Prostate gland (tissue), 2 donors: ENCODE measurements at regions not wholly inside any gene's neighbourhood (a gene's known extent, or its start where the extent isn't known, plus 50 kb on each side); places are given as distances from the start of the nearest gene placed in this dataset.

Experiments
- DNase-seq: peaks from one replicate; pipeline ENCODE4 v3.0.0-alpha.2; 2019; ENCODE audit warnings: low spot score
- H3K27ac ChIP-seq, 2 donors: fragments of 200-600 bp; sonication (generic); 2 replicates each; pipeline ENCODE4 v1.5.1; 2017 to 2019
- H3K27me3 ChIP-seq: fragments of 200-600 bp; sonication (generic); replicated peaks from 2 replicates; pipeline ENCODE4 v1.5.1; 2019; ENCODE audit not compliant: insufficient read depth
- H3K36me3 ChIP-seq, 2 donors: fragments of 200-600 bp; sonication (generic); 1 replicate in 1 of 2; 2 replicates in 1 of 2; pipeline versions ENCODE4 v1.5.1 to v1.8.1; 2017 to 2019
- H3K4me1 ChIP-seq: fragments of 200-600 bp; sonication (generic); replicated peaks from 2 replicates; pipeline ENCODE4 v1.5.1; 2019
- H3K4me3 ChIP-seq, 2 donors: fragments of 200-600 bp; sonication (generic); 2 replicates each; pipeline ENCODE4 v1.5.1; 2017 to 2019
- H3K9me3 ChIP-seq: fragments of 200-600 bp; sonication (generic); 2 replicates; pipeline ENCODE4 v1.5.1; 2017
- CTCF ChIP-seq, 4 experiments: fragments of 200-600 bp in 2 of 4; fragments of 450-650 bp in 2 of 4; sonication (generic) in 2 of 4; IDR thresholded peaks; 1 replicate in 3 of 4; 2 replicates in 1 of 4; pipeline ENCODE4 v1.5.1; 2016 to 2019; ENCODE audit warnings: antibody characterized with exemption in 4 of 4, mild to moderate bottlenecking in 2 of 4, moderate library complexity in 2 of 4
- POLR2A ChIP-seq: fragments of 450-650 bp; IDR thresholded peaks from one replicate; pipeline ENCODE4 v1.6.1; 2016; ENCODE audit warnings: antibody characterized with exemption, mild to moderate bottlenecking
- POLR2AphosphoS5 ChIP-seq: sonication (generic); formaldehyde crosslinking; IDR thresholded peaks from one replicate; pipeline ENCODE4 v1.6.1; 2017; ENCODE audit warnings: antibody characterized with exemption
- WGBS: methylation state at CpG from one replicate; pipeline ENCODE4 v1.1.5; 2018; 5-methylcytosine and 5-hydroxymethylcytosine counted together
- intact Hi-C: fragments of 100-400 bp; cut with DNase I; formaldehyde crosslinking; loops from one replicate; pipeline ENCODE4 v1.14.2; 2022

GRCh38 chr10:108721874-108722273 is 1201.4 kb downstream of the XPNPEP1 start:
- intact Hi-C loops = no loop called here

GRCh38 chr10:108716352-108716751 is 1207.0 kb downstream of the XPNPEP1 start:
- TF ChIP-seq POLR2AphosphoS5 (no peak), POLR2A (no peak), CTCF (IDR thresholded peaks at IDR 0.05) (no peak)

More at GRCh38 chr10:108721874-108722273, 1201.4 kb downstream of the XPNPEP1 start:
- no peak overlapping the region for H3K27ac ChIP-seq
- no peaks in the 10 kb centered on the region for H3K9me3 ChIP-seq
- H3K27me3 ChIP-seq = no peaks in the 10 kb centered on the region
- H3K36me3 ChIP-seq = no peaks in the 10 kb centered on the region
- 33% methylated on average over 1 of the region's 1 CpG for WGBS
- TF ChIP-seq POLR2AphosphoS5 (peak; percentile 77), POLR2A (no peak)
- no peak overlapping the region for H3K4me3 ChIP-seq
- DNase-seq = no peak
- H3K4me1 ChIP-seq = no peaks in the 10 kb centered on the region

GRCh38 chr10:108709927-108710722 is 1213.2 kb downstream of the XPNPEP1 start:
- Histone ChIP-seq H3K27ac (no peak overlapping the region), H3K4me3 (no peak overlapping the region), H3K4me1 (no peaks in the 10 kb centered on the region), H3K9me3 (no peaks in the 10 kb centered on the region), H3K27me3 (no peaks in the 10 kb centered on the region), H3K36me3 (no peaks in the 10 kb centered on the region)
- no peak for DNase-seq
- intact Hi-C loops = no loop called here
- TF ChIP-seq POLR2AphosphoS5 (no peak), CTCF (IDR thresholded peaks at IDR 0.05) (no peak)
- WGBS = 30% methylated on average over 5 of the region's 5 CpGs

More at GRCh38 chr10:108716352-108716751, 1207.0 kb downstream of the XPNPEP1 start:
- no peak for DNase-seq
- Histone ChIP-seq H3K27ac (no peak overlapping the region), H3K9me3 (no peaks in the 10 kb centered on the region), H3K4me1 (no peaks in the 10 kb centered on the region), H3K36me3 (no peaks in the 10 kb centered on the region), H3K27me3 (no peaks in the 10 kb centered on the region), H3K4me3 (no peak overlapping the region)
- intact Hi-C loops = no loop called here

- no peak overlapping the region for H3K27ac ChIP-seq
- DNase-seq = no peak
These were observed 1214.9 kb downstream of the XPNPEP1 start for GRCh38 chr10:108708363-108708762.

More at GRCh38 chr10:108708363-108708762, 1214.9 kb downstream of the XPNPEP1 start:
- Histone ChIP-seq H3K4me1 (no peaks in the 10 kb centered on the region), H3K27me3 (no peaks in the 10 kb centered on the region), H3K9me3 (no peaks in the 10 kb centered on the region), H3K36me3 (no peaks in the 10 kb centered on the region), H3K4me3 (no peak overlapping the region)
- intact Hi-C loops = no loop called here
- 83% methylated on average over 4 of the region's 4 CpGs for WGBS
- TF ChIP-seq CTCF (IDR thresholded peaks at IDR 0.05) (no peak), POLR2AphosphoS5 (no peak), POLR2A (no peak)
